Nephron (organoid): ENCODE measurements at regions not wholly inside any gene's neighbourhood (a gene's known extent, or its start where the extent isn't known, plus 50 kb on each side); places are given as distances from the start of the nearest gene placed in this dataset.

Experiments used
- H3K27ac Mint-ChIP-seq, 3 experiments: 2 replicates each; pipeline ENCODE4 v1.8.0; 2020; ENCODE audit warnings: mixed read lengths in 3 of 3, mild to moderate bottlenecking in 2 of 3, moderate library complexity in 1 of 3
- H3K27me3 Mint-ChIP-seq: 2 replicates; pipeline ENCODE4 v1.8.0; 2021; ENCODE audit warnings: low read depth, mild to moderate bottlenecking, moderate library complexity, mixed read lengths
- H3K36me3 Mint-ChIP-seq: 2 replicates; pipeline ENCODE4 v1.8.0; 2020; ENCODE audit warnings: low read depth, mixed read lengths
- H3K4me1 Mint-ChIP-seq: 2 replicates; pipeline ENCODE4 v1.8.0; 2020; ENCODE audit warnings: mixed read lengths
- H3K4me3 Mint-ChIP-seq, 3 experiments: 2 replicates each; pipeline ENCODE4 v1.8.0; 2020; ENCODE audit warnings: mild to moderate bottlenecking in 3 of 3, mixed read lengths in 3 of 3, moderate library complexity in 2 of 3
- H3K9me3 Mint-ChIP-seq: 2 replicates; pipeline ENCODE4 v1.8.0; 2020; ENCODE audit warnings: mixed read lengths
- CTCF ChIP-seq, 3 experiments: fragments of 200-600 bp; sonication (generic); IDR thresholded peaks; one replicate each; pipeline ENCODE4 v1.5.0; 2021; ENCODE audit warnings: antibody characterized with exemption in 3 of 3; ENCODE audit not compliant: unreplicated experiment in 3 of 3

GRCh38 chr20:37624963-37625362 is 68.9 kb upstream of the CTNNBL1 start:
- no peaks in the 10 kb centered on the region for H3K36me3 Mint-ChIP-seq
- no peak overlapping the region for H3K4me3 Mint-ChIP-seq
- no peaks in the 10 kb centered on the region for H3K4me1 Mint-ChIP-seq
- H3K27ac Mint-ChIP-seq: no peak overlapping the region
- TF ChIP-seq CTCF (IDR thresholded peaks at IDR 0.05; ENCODE audit: unreplicated experiment in 3 of 3): no peak
- no peaks in the 10 kb centered on the region for H3K9me3 Mint-ChIP-seq
- peaks cover 73% of the 10 kb centered on the region for H3K27me3 Mint-ChIP-seq

GRCh38 chr20:37622728-37623127 is 71.1 kb upstream of the CTNNBL1 start:
- Mint-ChIP-seq H3K36me3 (no peaks in the 10 kb centered on the region), H3K4me1 (no peaks in the 10 kb centered on the region), H3K27me3 (peaks cover 70% of the 10 kb centered on the region), H3K9me3 (no peaks in the 10 kb centered on the region), H3K27ac (no peak overlapping the region), H3K4me3 (no peak overlapping the region)
- TF ChIP-seq CTCF (IDR thresholded peaks at IDR 0.05; ENCODE audit: unreplicated experiment in 3 of 3): no peak

- H3K27me3 Mint-ChIP-seq: peaks cover 60% of the 10 kb centered on the region
- H3K4me3 Mint-ChIP-seq: no peak overlapping the region
- no peak overlapping the region for H3K27ac Mint-ChIP-seq
- H3K36me3 Mint-ChIP-seq: no peaks in the 10 kb centered on the region
- H3K4me1 Mint-ChIP-seq: no peaks in the 10 kb centered on the region
- no peak for TF ChIP-seq CTCF (IDR thresholded peaks at IDR 0.05; ENCODE audit: unreplicated experiment in 3 of 3)
- H3K9me3 Mint-ChIP-seq: no peaks in the 10 kb centered on the region
Observed at GRCh38 chr20:37619496-37619895, 74.3 kb upstream of the CTNNBL1 start.

GRCh38 chr20:37616110-37616425 is 77.8 kb upstream of the CTNNBL1 start:
- Mint-ChIP-seq H3K27ac (no peak overlapping the region), H3K9me3 (no peaks in the 10 kb centered on the region), H3K27me3 (peaks cover 47% of the 10 kb centered on the region), H3K4me1 (no peaks in the 10 kb centered on the region), H3K36me3 (no peaks in the 10 kb centered on the region), H3K4me3 (no peak overlapping the region)
- TF ChIP-seq CTCF (IDR thresholded peaks at IDR 0.05; ENCODE audit: unreplicated experiment in 3 of 3): peak in 1 of 3 experiments; percentile 22

GRCh38 chr20:37615340-37616109 is 78.3 kb upstream of the CTNNBL1 start:
- Mint-ChIP-seq H3K27ac (no peak overlapping the region), H3K4me1 (no peaks in the 10 kb centered on the region), H3K9me3 (no peaks in the 10 kb centered on the region), H3K36me3 (no peaks in the 10 kb centered on the region), H3K27me3 (peaks cover 47% of the 10 kb centered on the region), H3K4me3 (no peak overlapping the region)
- peak; percentile 36 to 54 (median 52) for TF ChIP-seq CTCF (IDR thresholded peaks at IDR 0.05; ENCODE audit: unreplicated experiment in 3 of 3)

- Mint-ChIP-seq H3K36me3 (no peaks in the 10 kb centered on the region), H3K9me3 (no peaks in the 10 kb centered on the region), H3K4me1 (no peaks in the 10 kb centered on the region), H3K4me3 (no peak overlapping the region), H3K27ac (no peak overlapping the region), H3K27me3 (peaks cover 40% of the 10 kb centered on the region)
- no peak for TF ChIP-seq CTCF (IDR thresholded peaks at IDR 0.05; ENCODE audit: unreplicated experiment in 3 of 3)
Observed at GRCh38 chr20:37611852-37612251, 82.0 kb upstream of the CTNNBL1 start.
